GM18870 (cell line): ENCODE measurements at regions not wholly inside any gene's neighbourhood (a gene's known extent, or its start where the extent isn't known, plus 50 kb on each side); places are given as distances from the start of the nearest gene placed in this dataset.

Experiments used
- ATAC-seq: cut with Tn5 transposase; IDR thresholded peaks from one replicate; pipeline ENCODE4 v1.9.1; 2021; ENCODE audit warnings: moderate library complexity; ENCODE audit not compliant: unreplicated experiment

DNA sequence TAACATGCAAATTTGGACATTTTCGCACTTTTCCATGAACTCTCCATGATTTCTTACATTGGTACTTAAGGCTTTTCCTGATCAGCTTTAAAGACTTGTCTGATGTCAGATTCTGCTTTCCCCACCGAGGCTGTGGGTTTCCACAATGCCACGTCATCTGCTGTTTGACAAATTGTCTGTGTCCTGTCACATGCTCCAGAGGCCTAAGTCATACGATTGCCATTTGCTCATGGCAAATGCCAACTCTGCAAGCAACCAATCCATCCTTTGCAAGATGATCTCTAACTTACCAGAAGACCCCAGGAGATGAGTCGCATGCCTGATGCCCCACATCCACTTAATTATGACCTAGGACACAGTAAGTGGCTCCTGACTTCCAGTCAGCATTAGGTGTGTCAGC, 556.5 kb downstream of the BMP2 start:
- no peak for ATAC-seq

DNA sequence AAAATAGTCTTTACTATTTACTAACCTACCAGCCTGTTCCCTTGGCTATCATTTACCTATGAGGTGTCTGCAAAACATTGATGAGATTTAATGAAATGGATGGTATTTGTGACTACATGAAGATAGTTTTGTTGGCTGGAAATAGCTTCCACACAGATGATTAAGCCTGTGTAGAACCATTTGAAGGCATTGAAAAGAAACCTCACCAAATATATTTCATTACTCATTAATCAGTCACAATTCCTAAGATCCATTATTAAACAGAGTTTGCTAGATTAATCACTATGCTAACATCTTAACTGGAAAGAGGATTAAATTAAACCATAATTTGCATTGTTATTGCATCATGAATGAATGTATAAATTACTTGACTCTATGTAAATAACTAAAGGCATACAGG, 560.3 kb downstream of the BMP2 start:
- no peak for ATAC-seq

DNA sequence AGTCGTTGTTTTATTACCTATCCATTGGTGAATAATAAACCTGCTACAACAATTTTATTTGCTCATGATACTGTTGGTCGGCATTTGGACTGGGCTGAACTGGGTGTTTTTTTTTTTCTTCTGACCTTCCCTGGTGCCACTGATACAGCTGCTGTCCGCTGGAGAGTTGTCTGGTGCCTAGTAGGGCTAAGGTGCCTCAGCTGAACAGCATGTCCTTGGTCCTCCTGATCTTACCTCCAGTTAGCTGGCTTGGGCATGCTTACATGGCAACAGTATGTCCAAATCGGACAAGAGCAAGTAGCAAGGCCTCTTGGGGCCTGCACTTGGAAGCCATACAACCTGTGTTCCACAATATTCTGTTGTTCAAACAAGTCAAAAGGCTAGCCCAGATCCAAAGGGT, 563.4 kb downstream of the BMP2 start:
- no peak for ATAC-seq

DNA sequence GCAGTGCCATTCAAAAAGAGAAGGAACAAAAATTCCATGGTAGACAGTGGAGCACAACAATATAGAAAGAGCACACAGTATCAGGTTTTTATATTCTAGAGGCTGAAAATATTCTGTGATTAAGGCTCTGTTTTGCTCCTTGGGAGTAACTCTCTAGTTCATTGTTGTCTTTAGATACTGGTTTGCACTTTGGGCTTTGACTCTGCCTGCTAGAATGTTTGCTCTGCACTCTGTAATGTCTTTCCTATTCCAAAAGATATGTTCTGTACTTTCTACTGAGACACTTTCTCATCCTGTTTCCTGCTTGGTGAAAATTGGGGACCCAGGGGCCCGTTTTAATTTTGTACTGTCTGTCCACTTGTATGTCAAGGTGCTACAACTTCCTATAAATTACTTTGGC, 564.7 kb downstream of the BMP2 start:
- ATAC-seq = no peak

DNA sequence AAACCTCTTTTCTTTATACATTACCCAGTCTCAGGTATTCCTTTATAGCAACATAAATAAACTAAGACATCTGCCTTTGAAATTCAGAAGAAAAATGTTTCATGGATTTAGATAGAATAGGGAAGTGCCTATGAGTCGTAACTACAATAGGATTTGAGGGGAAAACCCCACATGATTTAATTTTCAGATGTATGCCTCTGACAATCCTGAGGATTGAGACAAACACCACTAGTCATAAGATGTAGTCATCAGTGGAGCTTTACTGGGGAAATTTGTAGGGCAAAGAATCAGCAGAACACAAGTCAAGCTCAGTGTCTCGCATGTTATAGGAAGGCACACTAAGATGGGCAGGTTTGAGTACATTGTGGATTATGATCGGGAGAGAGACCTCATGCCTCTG, 566.4 kb downstream of the BMP2 start:
- ATAC-seq = no peak

DNA sequence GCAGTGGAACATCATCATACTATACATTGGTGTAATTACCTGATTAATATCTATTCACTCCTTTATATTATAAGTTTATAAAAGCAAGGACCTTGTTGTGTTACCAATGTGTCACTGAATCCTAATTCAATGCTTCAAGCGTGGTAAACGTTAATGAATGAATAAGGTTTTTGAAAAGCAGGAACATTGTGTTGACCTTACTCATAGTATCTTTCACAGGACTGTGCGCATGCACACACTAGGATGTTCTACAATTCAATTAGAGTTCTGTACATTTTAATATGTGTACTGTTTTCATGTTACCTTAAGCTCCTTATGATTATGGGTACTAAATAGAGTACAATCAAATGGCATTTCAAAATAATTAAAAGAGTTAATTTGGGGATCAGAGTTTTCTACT, 578.5 kb downstream of the BMP2 start:
- ATAC-seq = no peak

DNA sequence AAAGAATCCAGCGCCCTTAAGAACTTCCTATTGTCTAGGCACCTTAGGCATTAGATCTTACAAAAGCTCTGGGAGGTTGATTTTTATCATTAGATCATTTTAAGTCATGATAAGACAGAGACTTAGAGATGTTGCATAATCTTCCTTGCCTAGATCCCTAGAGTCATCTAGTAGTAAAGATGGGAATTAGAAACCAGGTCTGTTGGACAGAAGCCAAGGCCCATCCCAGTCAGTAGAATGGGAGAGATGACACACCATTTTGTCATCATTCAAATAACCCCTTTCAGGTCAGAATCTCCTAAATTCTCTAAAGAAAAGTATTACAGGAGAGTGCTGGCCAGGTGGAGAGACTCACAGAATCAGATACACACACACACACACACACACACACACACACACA, 579.1 kb downstream of the BMP2 start:
- ATAC-seq = no peak

DNA sequence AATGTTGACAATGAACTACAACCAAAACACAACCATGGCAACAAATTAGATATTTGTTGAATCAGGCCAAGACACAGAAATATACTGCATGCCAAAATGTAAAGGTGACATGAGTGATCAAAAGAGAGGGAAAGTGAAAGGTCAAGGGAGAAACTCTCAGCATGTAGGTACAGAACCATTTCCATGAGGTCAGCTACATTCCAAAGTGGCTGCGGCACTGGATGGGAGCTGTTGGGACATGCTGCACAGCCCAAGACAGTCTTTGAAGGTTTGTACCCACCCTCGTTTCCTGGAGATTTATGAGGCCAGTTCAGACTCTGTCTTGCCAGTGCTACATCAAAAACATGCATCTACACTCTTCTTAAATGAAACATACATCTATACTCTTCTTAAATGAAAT, 579.9 kb downstream of the BMP2 start:
- ATAC-seq = no peak

DNA sequence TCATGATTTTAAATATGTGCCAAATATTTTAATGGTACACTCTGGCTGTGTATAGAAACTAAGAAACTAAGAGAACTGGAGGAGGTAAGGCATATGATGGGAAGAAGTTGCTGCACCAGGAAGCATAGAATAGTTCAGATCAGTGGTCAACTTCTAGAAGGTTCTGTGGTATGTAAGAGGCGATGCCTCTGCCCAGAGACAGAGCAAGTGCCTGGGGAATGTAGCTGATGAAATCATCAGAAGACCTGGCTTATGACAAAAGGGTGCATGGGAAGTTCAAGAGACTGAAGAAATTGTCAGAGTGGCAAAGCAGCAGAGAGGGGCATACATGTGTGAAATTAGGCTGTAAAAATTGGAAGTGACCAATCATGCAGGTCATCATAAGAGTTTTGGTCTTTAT, 580.8 kb downstream of the BMP2 start:
- no peak for ATAC-seq

DNA sequence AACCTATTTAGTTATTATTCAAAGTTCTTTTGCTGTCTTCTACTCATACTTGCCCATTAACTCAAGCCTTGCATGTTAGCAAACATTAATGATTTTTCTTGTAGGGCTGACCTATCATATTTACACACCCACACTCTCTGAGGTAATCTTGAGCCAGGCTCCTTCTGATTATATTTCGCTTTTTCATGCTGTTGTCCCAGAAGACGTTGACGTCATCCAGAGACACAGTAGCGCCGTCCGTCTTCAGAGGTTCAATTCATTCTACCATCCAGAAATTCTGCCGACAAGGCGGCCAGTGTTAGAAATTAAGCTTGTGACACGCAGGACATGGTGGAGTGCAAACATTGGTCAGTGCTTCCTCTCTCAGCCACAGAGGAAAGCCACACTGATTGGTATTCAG, 584.7 kb downstream of the BMP2 start:
- ATAC-seq = no peak

DNA sequence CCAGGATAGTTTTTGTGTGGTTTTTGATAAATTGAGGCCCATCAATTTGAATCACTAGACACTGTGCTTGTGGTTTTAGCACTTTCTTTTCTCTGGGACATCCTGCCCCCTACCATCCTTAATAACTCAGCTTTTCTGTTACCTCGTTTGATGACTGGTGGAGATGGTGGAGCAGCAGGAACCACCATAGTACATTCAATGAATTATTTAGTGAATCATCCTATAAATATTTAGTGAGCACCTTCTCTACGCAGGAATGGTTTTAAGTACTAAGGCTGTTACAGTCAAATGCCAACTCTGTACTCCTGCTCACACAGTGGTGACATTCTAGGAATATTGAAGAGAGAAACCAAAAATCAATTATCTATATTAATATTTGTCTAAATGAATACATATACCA, 585.2 kb downstream of the HAO1 start:
- no peak for ATAC-seq

DNA sequence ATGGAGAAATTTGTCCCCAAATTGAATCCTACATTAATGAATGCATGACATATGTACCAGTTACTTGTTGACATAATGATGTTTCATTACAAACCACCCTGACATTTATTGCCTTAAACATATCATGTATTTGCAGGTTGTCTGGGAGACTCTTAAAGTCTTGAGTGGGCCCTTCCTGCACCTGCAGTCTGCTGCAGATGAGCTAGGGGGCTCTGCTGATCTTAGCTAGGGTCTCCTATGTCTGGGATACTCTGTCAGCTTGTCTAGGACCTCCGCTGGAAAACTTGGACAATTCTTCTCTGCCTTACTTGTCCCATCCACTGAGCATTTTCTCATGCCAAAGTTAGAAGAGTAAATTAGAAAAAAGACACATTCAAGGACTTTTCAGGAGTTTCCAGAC, 581.6 kb downstream of the HAO1 start:
- no peak for ATAC-seq

DNA sequence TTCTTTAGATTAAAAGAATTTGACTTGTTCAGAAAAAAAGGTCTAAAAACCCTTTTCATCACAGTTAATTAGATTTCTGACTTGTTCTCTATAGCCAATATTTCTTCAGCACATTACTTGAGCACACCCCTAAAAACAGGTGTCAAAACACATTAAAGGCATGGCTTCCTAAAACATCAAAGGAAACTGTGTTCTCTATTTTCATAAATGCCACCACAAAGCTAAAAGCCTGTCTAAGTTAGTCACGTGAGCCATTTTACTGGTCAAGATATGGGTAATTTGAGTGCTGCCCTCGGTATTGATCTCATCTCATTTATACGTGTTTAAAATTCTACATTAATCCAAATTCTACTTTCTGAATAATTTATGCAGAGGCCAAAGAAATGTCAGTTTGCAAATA, 580.5 kb downstream of the HAO1 start:
- no peak for ATAC-seq

DNA sequence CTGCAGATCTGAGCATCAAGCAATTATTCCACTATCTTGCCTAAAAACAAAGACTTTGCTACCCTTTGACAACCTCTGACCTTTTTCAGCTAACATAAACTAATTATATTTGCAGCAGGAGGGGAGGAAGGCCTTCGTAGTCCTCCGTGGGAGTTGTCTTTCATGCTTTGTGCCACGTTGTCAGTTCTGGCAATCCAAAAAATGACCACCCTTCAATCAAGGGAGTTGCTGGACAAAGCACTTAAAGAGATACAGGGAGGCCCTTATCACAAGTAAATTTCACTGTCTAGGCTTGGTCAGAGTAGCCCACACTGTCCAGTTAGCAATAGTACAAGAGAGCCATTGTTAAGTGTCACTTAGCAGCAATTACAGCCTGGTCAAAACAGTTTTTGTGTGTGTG, 578.9 kb downstream of the HAO1 start:
- ATAC-seq = no peak

DNA sequence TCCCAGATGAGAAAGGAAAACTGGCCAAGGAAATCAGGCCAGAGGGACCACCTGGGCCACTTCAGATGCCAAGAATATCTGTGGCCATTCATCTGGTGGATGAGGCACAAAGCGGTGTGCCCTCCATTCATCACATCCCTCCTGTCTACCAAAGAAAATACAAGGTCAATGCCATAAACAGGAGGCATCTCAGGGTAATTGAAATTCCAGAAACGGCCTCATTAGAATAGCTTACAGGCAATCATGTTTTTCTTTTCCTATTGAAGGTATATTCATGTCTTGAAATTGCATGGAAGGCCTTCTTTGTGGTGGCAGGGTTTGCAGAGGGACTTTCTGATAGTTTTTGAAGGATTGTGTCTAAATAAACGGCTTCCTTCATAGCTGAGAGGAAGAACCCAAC, 578.3 kb downstream of the HAO1 start:
- ATAC-seq = no peak

DNA sequence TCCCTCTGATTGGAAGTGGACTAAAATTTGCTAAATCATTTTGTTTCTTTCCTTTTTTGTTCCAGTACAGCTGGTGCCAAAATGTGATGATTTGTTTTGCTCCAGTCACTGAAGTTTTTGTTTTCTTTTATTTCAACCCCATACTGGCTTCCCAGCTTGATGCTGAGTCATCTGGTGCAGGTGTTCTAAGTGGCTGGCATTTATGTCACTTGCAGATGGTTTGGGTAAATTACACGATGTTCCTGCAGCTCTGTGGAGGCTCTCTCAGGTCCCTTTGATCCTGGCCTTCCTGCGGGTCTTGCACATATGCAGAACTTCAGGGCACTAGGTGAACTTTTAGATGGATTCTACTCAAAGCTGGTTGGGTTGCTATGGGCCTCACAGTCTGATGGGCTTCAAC, 577.7 kb downstream of the HAO1 start:
- ATAC-seq = no peak

DNA sequence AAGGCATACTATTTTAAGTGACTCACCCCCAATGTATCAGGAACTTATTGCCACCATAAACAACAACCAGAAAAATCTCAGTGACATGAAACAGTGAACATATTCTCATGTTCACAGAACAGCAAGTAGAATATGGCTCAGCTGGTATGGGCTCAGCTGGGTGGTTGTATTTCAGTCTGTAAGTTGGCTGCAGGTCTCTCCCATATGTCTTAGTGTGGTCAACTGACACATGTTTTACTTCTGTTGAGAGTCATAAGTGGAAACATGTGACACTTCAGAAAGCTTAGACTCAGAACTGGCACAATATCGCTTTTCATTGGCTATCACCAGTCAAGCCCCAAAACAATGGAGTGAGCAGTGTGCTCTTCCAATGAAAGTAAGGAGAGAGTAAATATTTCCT, 574.1 kb downstream of the HAO1 start:
- no peak for ATAC-seq

DNA sequence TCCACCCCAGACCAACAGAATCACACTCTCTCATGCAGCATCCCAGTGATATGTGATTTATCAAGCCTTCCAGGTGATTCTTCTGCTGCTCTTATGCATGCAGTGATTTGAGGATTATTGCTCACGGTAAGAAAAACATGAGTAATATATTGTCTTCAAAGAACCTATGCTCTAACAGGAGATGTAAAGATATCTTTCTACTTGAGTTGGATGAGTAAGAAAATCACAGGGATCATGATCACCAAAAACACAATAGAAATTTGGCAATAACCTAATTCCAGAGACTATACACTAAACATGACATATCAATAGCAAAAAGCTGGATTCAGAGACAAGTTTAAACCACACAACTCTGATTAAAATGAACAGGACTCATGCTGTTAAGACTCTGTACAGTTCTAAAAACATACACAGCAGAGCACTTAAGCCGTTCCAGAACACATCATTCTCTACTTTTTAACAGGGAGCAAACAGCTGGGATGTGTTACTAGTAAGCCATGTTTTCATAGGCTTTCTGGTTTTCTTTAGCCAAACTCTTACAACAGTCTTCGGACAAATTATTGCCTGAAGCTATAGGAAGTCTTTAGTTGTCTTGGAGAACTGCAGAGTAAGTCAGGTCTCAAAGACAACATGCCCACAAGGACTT, 568.6 kb downstream of the HAO1 start:
- ATAC-seq = no peak

DNA sequence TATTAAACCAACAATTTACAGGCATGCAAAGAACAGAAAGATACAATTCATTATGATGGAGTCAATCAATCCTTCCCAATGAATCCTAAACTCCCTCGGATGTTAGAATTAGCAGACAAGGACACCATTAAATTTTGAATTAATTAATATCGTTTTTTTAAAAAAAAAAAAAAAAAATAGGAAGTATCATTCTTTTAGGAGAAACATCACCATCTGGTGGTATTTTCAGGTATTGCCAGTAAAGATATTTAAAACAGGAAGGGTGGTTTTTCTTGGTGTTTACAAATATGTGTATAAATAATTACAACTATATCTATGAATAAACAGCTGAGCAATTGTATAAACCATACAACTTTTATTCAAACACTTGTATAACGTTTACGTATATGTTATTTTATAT, 564.4 kb downstream of the HAO1 start:
- no peak for ATAC-seq

DNA sequence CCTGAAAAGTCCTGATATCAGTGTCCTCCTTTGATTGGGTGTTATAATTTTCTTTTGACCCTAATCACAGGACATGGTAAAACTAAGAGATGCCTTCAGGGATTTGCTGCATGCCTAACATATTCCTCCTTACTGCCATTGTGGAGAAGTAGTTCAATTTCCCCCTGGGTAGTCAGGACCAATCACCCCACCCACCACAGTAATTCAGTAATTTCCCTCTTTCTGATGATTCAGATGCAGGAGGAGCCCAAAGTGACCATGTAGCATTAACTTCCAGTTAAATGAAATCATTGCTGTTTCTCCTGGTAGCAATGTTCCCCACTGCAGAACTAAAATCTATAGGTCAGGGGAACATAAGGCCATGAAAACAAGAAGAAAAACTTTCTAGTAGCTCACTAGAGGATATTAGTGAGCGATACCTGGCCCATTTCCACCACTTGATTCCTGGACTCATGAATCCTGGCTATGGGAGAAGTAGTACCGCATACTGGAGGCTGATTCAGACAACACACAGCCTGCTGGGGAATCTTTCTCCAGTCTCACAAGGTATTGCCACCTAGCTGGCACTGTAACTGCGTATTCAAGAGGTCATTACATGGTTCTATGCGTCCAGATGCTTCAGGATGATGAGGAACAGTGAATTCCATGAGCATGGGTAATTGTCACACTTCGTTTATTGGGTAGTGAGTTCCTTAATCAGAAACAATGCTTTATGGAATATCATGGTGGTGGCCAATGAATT, 561.2 kb downstream of the HAO1 start:
- no peak for ATAC-seq

DNA sequence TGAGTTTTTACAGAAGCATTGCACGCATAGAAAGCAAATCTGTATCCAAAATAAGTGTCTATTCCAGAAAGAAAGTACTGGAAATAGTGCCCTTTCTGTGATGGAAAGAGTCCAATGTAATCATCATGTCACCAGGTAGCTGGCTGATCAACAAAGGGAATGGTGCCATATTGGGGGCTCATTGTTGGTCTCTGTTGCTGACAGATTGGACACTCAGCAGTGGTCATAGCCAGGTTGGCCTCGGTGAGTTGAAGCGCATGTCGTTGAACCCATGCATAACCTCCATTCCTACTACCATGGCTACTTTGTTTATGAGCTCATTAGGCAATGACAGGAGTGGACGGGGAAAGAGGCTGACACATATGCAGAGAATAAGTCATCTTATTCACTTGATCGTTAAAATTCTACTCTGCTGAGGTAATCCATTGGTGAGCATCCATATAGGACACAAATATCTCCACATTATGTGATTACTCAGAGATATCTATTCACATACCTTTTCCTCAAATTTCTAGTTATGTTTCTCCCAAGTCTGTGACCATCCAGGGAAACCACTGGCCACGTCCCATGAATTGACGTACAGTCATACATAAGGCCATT, 560.5 kb downstream of the HAO1 start:
- ATAC-seq = no peak

DNA sequence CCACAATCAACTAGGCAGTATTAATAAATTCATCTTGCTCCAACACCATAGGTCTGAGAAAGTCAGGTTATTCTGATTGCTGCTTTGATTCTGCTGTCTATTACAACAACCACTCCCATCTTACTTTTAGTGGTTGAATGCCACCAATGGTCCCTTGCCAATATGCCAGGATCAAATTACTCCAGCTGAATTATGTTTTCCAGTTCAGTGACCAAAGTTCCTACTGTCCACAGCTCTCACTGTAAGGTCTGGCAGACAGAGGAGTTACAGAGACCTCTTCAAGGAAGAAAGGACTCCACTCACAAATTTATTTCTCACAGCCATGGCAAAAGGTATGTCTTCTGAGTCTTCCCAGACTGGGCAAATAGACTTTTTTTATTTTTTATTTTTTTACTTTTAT, 557.0 kb downstream of the HAO1 start:
- ATAC-seq = no peak
